Type B pancreatic cell (in vitro differentiated cells): ENCODE measurements at regions not wholly inside any gene's neighbourhood (a gene's known extent, or its start where the extent isn't known, plus 50 kb on each side); places are given as distances from the start of the nearest gene placed in this dataset. TPM values are rescaled to one million over a fixed set of nuclear protein-coding genes. Genes with fewer than 3 reads are reported as not detected.
"Not testable (repeated sequence)": the region's sequence is repeated elsewhere in the genome, so short reads cannot be mapped to it uniquely, and the experiment has no call there.

Experiments used
- DNase-seq: peaks from one replicate; pipeline ENCODE4 v3.0.0; 2021; ENCODE audit warnings: mixed read lengths; ENCODE audit not compliant: unreplicated experiment; ENCODE audit errors: extremely low spot score
- H3K27ac Mint-ChIP-seq: 2 replicates; pipeline ENCODE4 v1.8.0; 2021; ENCODE audit warnings: mild to moderate bottlenecking, mixed read lengths
- H3K27me3 Mint-ChIP-seq: 2 replicates; pipeline ENCODE4 v1.8.0; 2021; ENCODE audit warnings: mixed read lengths
- H3K36me3 Mint-ChIP-seq: 2 replicates; pipeline ENCODE4 v1.8.0; 2021; ENCODE audit warnings: mixed read lengths
- H3K4me1 Mint-ChIP-seq: one replicate; pipeline ENCODE4 v1.8.0; 2021; ENCODE audit warnings: mixed read lengths; ENCODE audit not compliant: unreplicated experiment
- H3K4me3 Mint-ChIP-seq: 2 replicates; pipeline ENCODE4 v1.8.0; 2021; ENCODE audit warnings: mild to moderate bottlenecking, mixed read lengths
- H3K9me3 Mint-ChIP-seq: 2 replicates; pipeline ENCODE4 v1.8.0; 2021; ENCODE audit warnings: mixed read lengths
- microRNA-seq: library from miRNA; unstranded; fragments of <30 nt; microRNA quantifications from one replicate; pipeline ENCODE4, GENCODE V29; 2020

DNA sequence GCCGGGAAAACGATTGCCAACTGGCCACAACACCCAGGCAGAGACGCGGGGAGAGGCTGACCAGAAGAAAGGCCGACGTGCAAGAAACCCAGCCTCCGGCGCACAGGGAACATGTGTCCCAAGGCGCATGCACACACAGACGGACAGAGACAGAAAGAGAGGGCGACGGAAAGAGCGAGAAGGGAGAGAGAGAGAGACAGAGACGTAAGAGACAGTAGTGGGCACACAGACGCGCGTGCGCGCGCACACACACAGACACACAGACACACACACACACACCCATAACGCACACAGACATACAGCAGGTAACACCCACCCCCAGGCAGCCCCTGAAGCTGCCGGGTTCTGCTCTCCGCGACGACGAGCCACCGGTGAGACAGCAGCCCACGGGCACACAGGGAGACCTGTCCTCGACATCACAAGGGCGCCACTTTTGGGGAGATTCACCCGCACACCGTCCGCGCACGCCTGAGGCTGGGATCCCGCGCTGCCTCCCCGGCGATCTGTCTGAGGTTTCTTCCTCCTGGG lies 1581.8 kb downstream of the FOXD4L5 start:
- H3K9me3 Mint-ChIP-seq, H3K36me3 Mint-ChIP-seq, H3K27me3 Mint-ChIP-seq, H3K4me1 Mint-ChIP-seq, H3K4me3 Mint-ChIP-seq, DNase-seq, H3K27ac Mint-ChIP-seq: not testable (repeated sequence)

Small RNA genes in the stretch of these regions (microRNA-seq; reads per million reads assigned to microRNA genes)
- gene MIR4477B, result not detected
